ENCODE measurements at regions not wholly inside any gene's neighbourhood (a gene's known extent, or its start where the extent isn't known, plus 50 kb on each side); places are given as distances from the start of the nearest gene placed in this dataset.

GRCh38 chr1:43074244-43074643, 97.8 kb downstream of the EBNA1BP2 start:
- no peak for TF ChIP-seq CTCF (IDR thresholded peaks at IDR 0.05 in 4 of 5, conservative IDR thresholded peaks at IDR 0.05 in 1 of 5)
- TF ChIP-seq POLR2A (IDR thresholded peaks at IDR 0.05): no peak

Data from gastrocnemius medialis (tissue), 4 donors.